GM18873 (cell line): ENCODE measurements at regions not wholly inside any gene's neighbourhood (a gene's known extent, or its start where the extent isn't known, plus 50 kb on each side); places are given as distances from the start of the nearest gene placed in this dataset.
A peak's percentile ranks its signal among the peaks of the same experiment; 100 is the strongest.

Source experiments
- ATAC-seq: cut with Tn5 transposase; IDR thresholded peaks from one replicate; pipeline ENCODE4 v1.9.1; 2021; ENCODE audit warnings: mild to moderate bottlenecking, moderate library complexity, moderate number of reproducible peaks; ENCODE audit not compliant: unreplicated experiment, low FRiP score

DNA sequence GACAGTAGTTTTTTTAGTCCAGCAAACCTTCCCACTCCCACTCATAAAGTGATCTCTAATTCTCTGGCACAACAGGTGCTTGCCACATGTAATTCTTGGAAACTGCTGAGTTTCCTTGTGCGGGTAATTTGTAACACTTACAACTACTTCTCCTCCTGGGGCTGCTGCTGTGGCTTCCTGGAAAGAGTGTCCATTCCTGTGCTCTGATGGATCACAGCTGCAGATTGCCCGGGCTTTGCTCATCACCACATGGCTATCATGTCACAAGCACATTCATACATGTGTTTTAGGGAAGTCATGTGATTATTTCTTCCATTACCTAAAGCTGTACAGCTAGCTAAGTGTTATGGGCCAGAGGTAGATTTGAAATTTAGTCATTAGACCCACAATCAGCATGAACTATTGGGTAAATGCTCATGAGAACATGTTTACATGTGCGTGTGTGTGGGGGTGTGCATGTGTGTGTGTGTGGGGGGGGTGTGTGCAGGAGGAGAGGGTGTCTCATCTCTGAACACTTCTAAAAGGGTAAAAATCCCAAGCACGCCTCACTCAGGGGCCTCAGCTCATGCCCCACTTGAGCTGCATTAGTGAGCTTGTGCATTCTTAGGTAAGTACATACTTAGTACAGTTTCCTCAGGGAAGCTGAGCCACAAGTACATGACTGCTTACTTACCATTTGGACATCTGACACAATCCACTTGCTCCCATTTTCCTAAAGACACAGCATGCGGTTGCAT is 118.1 kb upstream of the CCDC112 start:
- ATAC-seq: peak; percentile 16

DNA sequence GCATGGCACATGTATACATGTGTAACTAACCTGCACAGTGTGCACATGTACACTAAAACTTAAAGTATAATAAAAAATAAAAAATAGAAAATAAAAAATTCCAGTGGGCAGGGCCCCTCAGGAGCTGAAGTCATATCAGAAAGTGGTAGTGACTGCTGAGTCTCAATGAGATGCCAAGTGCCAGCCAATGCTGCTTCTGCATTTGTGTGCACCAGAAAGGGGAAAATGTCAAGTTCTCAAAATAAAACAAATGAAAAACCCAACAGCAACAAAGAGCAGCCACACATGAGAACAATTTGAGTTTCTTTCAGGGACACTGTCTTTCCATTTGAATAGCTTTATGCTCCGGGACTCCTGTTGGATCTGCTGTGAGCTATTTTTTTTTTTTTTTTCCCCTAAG is 117.2 kb upstream of the CCDC112 start:
- no peak for ATAC-seq

DNA sequence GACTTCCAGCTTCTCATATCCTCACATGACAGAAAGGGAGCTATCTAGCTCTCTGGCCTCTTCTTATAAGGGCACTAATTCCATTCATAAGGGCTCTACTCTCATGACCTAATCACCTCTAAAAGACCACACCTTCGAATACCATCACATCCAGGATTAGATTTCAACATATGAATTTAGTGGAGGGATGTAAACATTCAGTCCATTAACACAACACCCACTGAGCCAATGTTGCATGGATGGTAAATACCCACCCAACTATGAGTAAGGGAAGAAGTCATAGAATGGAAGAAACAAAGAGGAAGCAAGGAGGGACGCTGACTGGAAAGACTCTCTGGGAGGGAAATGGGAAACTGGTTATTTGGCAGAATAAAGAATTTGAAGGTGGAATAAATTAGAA is 112.6 kb upstream of the CCDC112 start:
- no peak for ATAC-seq

DNA sequence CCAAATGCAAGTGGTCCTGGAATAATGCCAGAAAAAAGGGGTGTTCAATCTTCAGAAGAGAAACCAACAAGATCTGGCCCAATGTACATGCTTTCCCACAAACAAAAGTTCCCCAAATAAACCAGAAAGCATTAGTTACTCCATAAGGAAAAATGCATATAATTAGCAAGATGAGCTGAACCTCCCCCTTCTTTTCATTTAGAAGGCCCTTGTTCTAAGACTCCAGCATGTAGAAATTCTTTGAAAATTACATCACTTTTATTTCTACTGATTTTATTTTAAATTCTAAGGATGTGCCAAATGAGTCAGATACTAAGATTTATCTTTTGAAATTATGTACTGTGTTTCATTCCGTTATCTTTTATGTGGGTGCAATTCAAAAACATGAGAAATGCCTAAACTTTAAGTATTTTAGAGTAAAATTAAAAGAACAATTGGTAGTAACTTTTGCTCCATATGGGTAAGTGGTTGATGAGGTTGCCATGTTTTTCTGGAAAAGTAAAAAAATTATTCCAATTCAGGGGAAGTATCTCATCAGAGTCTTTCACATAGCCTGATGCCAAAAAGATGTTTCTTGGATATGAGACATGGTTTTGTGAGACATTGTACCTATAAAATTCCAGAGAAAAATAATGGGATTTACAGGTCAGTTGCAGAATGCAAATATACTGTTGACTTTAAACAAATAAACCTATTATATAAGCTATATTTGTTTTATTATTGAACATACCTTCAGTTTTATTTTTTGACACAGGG is 106.5 kb upstream of the CCDC112 start:
- no peak for ATAC-seq

DNA sequence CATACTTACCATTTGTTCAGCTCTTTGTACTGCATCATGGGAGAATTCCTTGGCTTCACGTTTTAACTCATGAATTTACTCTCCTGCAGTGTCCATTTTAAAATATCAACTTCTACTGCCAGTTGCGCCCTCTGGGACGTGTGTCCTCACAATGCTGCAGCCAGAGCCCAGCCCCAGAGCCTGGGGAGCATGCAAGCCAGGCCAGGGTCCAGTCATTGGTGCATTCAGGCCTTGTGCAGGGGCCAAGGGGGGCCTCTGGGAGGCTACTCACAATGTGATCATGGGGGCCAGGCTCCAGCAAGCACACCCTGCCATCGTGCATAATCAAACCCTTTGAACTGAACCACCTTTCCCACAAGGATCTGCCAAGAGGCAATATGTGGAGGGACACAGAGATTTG is 105.6 kb upstream of the CCDC112 start:
- ATAC-seq: no peak

DNA sequence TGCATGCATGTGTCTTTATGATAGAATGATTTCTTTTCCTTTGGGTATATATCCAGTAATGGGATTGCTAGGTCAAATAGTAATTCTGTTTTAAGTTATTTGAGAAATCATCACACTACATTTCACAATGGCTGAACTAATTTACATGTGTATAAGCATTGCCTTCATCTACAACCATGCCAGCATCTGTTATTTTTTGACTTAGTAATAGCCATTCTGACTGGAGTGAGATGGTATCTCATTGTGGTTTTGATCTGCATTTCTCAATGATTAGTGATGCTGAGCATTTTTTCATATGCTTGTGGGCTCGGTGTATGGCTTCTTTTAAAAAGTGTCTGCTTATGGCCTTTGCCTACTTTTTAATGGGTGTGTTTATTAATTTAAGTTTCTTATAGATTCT is 102.3 kb upstream of the CCDC112 start:
- ATAC-seq: no peak

DNA sequence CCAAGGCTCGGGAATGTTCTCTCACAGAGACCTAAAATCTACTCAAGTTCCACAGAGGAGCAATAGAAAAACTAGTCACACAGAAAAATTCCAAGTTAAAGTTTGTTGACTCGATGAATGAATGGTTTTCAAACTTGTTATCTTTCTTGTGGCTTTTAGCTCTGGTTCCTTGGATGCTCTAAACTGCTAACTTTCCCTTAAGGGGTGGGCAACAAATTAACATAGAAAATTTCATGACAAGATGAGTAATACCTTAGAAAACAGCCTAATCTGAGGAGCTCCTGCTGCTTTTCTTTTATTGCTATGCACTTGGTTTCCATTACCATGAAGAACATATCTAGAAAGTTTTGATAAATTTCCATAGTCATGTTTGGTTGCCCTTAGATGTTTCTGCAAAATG is 100.2 kb upstream of the CCDC112 start:
- ATAC-seq: no peak

DNA sequence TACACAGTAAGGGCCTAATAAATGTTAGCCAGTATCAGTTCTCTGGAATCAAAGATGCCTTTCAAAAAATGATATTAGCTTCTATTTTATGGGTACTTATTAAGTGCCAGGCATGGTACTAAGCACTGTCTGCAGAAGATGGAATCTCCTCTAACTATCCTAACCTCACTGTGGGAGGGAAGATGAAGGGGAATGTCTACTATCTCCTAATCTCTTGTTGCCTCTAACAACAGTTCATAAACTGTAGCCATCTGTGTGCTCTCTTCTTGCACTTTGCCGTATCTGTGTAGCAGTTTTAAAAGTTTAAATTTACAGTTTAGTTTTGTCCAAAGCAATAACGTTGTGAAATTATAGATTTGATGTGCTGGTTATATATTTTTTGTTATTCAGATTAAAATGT is 99.6 kb upstream of the CCDC112 start:
- no peak for ATAC-seq

DNA sequence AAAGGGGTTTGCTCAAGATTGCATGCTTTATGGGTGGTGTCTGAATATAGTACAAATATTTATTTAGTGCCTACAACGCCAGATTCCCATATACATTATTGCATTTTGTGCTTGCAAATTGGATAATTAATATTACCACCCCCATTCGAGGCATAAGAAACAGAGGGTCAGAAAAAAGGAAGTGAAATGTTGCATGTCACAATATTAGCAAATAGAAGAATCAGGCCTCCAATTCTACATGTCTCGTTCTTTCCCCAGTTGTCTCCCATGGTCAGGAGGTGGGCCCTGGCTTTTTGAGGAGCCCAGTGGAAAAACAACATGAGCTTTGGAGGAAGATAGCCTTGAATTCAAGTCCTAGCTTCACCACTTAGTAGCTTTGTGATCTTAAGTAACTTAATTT is 98.1 kb upstream of the CCDC112 start:
- no peak for ATAC-seq

DNA sequence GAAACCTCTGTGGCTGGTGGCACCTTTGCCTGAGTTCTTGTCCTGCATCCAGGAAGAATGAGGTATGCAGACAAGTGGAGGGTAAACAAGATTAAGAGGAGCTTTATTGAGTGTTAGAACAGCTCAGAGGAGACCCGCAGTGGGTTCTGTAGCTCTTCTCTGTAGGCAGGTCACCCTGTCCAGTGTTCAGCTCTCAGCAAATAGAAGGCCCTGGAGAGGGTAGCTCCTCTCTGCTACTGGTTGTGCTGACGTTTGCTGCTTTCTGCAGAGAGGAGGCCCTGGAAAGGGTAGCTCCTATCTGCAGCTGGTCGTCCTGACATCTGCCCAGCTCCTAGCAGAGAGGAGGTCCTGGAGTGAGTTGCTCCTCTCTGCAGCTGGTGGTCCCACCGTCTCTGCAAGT is 96.8 kb upstream of the CCDC112 start:
- no peak for ATAC-seq

DNA sequence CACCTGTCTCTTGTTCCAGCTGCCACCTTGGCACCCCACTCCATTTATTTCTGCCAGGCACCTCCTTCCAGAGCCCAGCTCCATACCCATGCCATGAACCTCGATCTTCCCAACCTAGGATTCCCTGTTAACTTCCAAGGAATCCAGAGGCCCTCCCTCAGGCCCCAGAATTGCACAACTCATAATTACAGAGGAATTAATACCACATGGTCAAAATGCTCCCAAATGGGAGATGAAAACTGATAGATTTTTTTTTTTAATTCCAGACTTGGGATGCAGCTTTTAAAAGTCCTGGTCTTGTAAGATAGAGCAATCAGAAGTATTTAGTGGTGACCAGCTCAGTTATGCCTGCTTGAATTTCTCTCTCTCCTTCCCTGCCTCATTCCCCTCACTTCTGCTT is 96.2 kb upstream of the CCDC112 start:
- ATAC-seq: no peak

DNA sequence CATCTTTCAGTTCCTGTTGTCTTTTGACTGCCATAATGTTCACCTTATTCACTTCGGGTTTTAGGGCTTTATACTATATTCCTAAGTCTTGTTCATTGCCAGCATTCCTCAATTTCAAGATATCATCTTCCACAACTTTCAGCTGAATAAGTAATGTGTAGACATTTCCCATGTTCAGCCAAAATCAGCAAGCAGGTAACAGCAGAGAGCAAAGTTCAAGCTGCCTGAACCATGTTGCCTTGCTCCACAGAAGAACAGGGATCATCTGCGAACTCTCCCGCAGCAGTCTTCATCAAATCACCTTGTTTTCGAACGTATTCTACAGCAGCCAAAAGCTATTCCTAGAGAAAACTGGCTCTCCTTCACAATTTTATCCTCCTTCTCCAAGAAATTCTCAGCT is 95.3 kb upstream of the CCDC112 start:
- ATAC-seq: no peak

DNA sequence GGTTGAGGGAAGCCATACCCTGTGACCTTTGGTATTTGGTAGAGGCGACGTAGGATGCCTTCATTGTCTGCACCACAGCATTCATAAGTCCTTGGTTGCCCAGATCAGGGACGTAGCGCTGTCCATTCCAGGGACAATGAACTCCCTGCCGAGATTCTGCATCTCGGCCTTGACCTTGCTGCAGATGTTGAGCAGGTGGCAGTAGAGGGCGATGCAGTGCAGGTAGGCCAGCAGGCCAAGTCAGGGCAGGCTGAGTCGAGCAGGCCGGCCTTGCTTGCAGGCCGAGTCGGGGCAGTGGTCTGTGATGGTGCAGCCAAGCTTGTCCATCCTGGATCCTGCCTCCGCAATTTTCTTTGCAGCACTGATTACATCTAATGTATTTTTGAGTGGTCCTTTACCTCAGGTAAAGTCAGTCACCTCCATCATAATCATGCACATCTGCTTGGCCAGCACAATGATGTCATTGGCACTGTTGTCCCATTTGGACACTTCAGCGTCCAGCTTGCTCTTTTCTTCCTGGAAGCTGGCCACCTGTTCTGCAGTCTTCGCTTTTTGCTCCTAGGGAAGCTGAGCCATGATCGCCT is 93.4 kb upstream of the CCDC112 start:
- ATAC-seq: no peak

DNA sequence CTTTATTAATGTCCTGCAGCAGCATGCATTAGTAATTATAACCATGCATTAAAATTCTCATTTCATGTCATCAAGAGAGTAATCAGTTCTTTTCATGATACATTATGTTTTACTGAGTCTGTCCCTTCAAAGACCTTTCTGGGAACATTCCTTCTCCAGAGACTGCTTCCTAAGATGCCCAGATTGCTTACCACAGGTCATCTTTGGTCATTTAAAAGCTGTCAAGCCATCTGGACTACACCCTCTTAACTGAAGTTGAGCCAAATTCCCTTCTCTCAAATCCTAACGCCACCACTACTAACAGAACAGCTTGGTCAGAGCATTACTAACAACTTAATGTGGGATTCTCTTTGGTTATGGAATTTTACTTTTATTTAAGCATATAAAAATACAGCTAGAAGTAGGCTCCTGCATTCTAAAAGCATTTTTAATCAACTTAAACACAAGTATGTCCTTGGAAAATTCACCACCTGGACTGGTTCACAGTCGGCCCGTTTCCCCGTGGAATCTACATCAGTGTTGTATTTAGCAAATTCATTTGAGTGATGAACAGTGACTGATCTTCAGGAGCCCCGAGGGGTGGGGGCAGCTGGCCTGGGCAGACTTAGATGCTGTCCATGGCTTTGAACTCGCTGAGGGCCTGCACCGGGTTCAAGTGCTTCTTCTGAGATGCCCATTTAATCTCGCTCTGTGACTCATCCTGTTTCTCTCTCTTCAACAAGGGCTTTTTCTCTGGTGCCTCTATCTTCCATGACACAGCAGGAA is 92.8 kb upstream of the CCDC112 start:
- ATAC-seq: no peak

DNA sequence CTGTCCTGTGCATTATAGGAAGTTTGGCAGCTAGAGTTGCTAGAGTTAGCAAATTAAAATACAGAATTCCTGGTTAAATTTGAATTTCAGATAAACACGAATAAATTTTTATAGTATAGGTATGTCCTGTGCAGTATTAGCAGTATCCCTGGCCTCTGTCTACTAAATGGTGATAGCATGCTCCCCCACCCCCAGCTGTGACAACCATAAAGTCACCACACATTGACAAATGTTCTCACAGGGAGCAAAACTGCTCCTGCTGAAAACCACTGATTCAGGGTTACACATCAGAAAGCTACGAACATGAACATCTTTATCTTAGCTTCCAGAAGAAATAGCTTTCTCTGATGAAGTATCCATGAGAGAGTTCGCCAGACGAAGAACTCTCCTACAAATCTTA is 91.8 kb upstream of the CCDC112 start:
- no peak for ATAC-seq

DNA sequence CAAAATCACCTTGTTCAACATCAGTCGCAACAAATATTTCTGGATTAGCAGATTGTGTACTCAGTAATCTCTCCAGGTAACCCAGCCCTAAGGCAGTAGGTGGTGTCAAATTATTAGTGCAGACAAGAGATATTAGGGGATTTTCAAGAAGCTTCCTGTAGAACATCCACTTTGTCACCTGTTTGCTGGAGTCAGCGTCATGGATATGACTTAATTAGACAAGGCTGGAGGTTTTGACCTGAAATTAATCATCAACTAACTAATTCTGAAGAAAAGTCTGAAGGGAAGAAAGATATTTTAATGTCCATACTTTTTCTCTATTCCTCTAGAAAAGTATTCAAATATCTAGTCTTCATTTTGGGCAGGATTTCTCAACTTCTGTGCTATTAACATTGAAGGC is 91.4 kb upstream of the CCDC112 start:
- no peak for ATAC-seq

DNA sequence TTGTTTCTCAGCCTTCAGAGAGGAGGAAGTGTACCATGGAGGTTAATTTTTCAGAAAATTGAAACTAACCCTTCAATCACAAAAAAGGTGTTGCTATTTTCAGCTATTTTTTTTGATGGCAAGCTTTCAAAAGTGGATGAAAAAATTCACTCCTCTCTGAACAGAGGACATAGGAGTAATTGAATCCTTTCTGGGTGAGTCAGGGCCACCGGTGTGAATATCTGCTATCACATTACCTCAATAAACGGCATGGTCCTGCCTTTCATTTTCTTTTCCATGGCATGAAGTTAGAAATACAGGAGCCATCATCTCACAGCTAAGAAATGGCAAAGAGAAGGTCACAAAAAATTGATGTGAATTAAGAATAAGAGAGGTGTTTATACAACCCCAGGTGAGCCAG is 90.2 kb upstream of the CCDC112 start:
- no peak for ATAC-seq

DNA sequence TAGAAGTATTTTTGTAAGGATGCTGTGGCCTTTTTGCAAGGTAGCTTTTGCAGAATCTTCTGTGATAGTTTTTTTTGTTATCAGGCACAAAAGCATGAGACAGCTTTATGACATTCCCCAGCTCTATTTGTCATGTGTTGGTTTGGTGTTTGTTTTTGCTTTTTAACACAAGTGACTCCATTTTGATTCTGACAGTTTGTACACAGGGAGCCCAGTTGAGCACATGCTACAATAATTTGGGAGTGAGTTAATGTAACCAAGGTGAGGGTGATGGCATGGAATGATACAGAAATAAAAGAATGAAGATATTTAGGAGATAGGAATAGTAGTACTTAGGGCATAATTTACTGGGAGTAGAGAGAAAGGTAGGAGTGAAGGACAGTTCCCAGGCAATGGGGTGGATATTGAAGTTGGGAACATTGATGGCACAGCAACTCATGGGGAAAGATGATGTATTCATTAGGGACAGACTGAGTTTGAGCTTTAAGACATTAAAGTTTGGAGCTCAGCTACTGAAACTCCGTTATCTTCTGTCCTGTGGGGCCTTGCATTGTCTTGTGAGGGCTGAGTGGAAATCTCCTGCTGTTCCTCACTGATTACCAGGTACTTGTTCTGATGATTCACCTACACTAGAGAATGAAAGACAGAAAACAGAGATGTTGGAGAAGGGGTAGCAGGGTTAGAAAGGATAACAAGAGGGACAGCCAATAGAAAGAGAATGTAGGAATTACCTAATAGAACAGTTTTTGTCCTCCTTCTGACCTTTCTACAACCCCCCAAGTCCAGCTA is 88.3 kb upstream of the CCDC112 start:
- ATAC-seq: no peak

DNA sequence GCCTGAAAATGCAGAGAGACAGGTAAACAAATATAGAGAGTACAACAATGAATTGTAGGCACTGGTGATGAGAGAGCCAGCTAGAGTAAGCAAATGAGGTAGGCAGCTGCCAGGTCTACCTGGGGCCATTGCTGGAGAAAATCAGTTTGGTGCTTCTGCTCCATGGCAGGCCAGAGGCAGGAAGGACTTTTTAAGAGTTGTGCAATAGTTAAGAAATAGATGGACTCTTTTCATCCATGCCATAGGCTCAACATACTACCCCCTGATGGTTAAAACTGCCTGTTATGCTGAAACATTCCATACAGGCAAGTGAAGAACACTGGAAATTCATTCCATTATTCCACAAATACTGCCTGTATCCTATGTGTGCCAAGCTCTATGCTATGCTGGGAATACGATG is 86.5 kb upstream of the CCDC112 start:
- no peak for ATAC-seq

DNA sequence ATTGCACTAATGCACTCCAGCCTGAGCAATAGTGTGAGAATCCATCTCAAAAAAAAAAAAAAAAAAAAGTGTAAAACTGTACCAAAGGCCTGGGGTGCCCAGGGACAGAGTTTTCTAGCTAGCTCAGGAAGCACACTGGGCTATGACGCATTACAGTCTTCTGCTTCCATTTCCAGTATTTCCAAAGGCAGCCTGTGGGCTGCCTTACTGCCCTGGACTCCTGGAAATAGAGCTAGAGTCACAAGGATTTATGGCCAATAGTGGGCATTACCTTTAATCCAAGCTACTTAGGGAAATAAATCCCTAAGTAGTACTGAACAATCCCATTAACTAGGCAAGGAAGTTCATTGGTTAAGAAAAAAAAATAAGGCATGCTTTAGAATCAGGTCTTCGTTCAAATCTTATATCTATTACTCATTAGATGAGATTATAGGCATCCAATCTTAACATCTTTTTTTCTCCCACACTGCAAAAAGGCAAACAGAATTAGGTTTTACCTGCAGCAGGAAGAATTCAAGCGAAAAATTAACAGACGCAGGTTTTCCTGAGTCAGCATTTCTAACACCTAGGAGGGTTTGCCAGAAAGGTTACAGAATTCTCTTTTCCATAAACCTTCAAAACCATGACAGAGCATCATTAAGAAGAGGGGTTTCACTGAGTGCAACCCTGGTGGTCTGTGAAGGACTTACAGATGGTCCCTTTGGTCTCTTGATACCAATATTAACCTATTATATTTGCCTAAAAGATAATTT is 85.6 kb upstream of the CCDC112 start:
- no peak for ATAC-seq
